LNCAP (cell line): ENCODE measurements at regions not wholly inside any gene's neighbourhood (a gene's known extent, or its start where the extent isn't known, plus 50 kb on each side); places are given as distances from the start of the nearest gene placed in this dataset.

ENCODE experiments used
- CTCF ChIP-seq: fragments of 450-650 bp; IDR thresholded peaks from 2 replicates; pipeline ENCODE4 v1.5.1; 2017; ENCODE audit warnings: mild to moderate bottlenecking

DNA sequence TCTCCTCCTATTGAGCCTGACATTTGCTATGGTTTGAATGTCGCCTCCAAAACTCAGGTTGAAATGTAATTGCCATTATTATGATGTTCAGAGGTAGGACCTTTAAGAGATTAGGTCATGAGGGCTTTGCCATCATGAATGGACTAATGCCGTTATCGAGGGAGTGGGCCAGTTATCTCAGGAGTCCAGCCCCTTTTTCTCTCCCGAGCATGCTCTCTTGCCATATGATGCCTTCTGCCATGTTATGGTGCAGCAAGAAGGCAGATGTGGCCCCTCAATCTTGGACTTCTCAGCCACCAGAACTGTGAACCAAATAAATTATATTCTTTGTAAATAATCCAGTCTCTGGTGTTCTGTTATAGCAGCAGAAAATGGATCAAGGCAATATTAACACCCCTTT lies 323.5 kb downstream of the RRAGC start:
- no peak for TF ChIP-seq CTCF

DNA sequence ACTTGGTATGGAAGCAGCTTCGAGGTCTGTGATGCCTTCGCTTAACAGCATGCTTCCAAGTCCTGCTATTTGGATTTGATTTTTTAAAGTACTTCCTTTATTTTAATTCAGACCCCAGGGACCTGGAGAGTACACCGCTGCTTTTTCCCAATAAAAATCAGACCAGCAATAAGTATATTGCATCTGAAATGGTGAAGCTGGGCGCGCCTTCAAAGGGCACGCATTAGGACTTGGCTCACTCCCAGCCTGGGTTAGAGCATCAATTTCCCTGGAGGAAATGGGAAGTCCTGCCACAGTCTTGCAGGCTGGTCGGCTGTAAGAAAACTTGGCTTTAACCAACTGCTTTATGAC lies 325.1 kb downstream of the RRAGC start:
- no peak for TF ChIP-seq CTCF

GRCh38 chr1:38533772-38534472 lies 325.6 kb downstream of the RRAGC start:
- TF ChIP-seq CTCF, result no peak

DNA sequence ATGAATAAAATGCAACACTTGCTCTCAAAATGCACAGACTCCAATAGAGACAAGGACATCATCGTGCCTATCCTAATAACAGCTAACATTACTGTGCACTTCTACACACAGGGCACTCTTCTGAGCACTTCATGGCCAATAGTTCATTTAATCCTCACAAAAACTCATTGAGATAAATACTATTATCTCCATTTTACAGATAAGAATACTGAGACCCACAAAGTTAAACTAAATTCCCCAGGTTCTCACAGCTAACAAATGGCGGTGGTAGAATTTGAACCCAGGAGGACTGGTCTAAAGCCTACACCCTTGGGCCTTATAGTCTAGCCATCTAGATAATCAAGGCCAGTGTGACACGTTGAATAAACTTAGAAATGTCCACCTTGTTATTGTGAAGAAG lies 328.6 kb downstream of the RRAGC start:
- no peak for TF ChIP-seq CTCF

- no peak for TF ChIP-seq CTCF
Observed at GRCh38 chr1:38529946-38530345, 329.6 kb downstream of the RRAGC start.

GRCh38 chr1:38529391-38529790 lies 330.2 kb downstream of the RRAGC start:
- no peak for TF ChIP-seq CTCF

GRCh38 chr1:38528623-38529022 lies 330.9 kb downstream of the RRAGC start:
- no peak for TF ChIP-seq CTCF

DNA sequence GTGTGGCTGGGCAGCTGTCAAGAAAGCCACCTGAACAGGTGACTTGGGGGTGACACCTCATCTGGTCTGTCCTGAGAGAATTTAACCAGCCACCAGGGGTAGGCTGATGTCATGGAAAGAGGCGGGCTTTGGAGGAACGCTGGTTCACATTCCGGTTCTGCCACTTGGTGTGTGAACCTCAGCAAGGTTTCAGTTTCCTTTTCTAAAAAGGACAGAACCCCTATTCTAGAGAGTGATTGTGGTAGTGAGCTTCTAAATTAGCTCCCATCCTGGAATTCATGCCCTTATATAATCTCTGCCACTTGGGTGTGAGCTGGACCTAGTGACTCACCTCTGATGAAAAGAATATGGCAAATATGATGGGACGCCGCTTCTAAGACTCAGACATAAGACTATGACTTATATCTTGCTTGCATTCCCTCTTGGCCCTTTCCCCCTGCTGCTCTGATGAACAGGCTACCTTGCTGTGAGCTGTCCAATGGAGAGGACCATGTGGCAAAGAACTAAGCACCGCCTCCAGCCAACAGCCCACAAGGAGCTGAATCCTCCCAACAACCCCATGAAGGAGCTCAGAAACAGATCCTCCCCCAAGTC lies 332.1 kb downstream of the RRAGC start:
- no peak for TF ChIP-seq CTCF
